ENCODE measurements at regions not wholly inside any gene's neighbourhood (a gene's known extent, or its start where the extent isn't known, plus 50 kb on each side); places are given as distances from the start of the nearest gene placed in this dataset.

GRCh38 chr13:83761631-83762030, 120.6 kb downstream of the SLITRK1 start:
- TF ChIP-seq CTCF (IDR thresholded peaks at IDR 0.05; ENCODE audit: extremely low read depth in 1 of 2, insufficient read depth in 1 of 2, low read depth in 1 of 2, low read length in 2 of 2) (no peak), MYC (IDR thresholded peaks at IDR 0.05; ENCODE audit: low read depth, low read length) (no peak), POLR2A (IDR thresholded peaks at IDR 0.05; ENCODE audit: low read depth, low read length) (no peak), JUN (IDR thresholded peaks at IDR 0.05; ENCODE audit: borderline replicate concordance, insufficient read depth, insufficient read length, low read depth) (no peak), POLR2AphosphoS5 (IDR thresholded peaks at IDR 0.05; ENCODE audit: insufficient read depth, low read depth, low read length) (no peak)

All from endothelial cell of umbilical vein (primary cell).